ENCODE measurements at regions not wholly inside any gene's neighbourhood (a gene's known extent, or its start where the extent isn't known, plus 50 kb on each side); places are given as distances from the start of the nearest gene placed in this dataset.

GRCh38 chr12:33061844-33062243 is 165.3 kb upstream of the PKP2 start:
- TF ChIP-seq HDGF (IDR thresholded peaks at IDR 0.05; ENCODE audit: borderline replicate concordance) (no peak), TARDBP (IDR thresholded peaks at IDR 0.05) (no peak), SUZ12 (IDR thresholded peaks at IDR 0.05) (no peak), ARNT (IDR thresholded peaks at IDR 0.05) (no peak), CTBP1 (IDR thresholded peaks at IDR 0.05; ENCODE audit: borderline replicate concordance) (no peak), FOXM1 (IDR thresholded peaks at IDR 0.05; ENCODE audit: borderline replicate concordance) (no peak), ZNF384 (IDR thresholded peaks at IDR 0.05) (no peak), ELF4 (IDR thresholded peaks at IDR 0.05) (no peak), SP1 (IDR thresholded peaks at IDR 0.05) (no peak), FOXA1 (IDR thresholded peaks at IDR 0.05) (no peak), BHLHE40 (IDR thresholded peaks at IDR 0.05; ENCODE audit: borderline replicate concordance) (no peak), LEF1 (IDR thresholded peaks at IDR 0.05; ENCODE audit: borderline replicate concordance) (no peak)
- TF ChIP-seq, protein P1, sequence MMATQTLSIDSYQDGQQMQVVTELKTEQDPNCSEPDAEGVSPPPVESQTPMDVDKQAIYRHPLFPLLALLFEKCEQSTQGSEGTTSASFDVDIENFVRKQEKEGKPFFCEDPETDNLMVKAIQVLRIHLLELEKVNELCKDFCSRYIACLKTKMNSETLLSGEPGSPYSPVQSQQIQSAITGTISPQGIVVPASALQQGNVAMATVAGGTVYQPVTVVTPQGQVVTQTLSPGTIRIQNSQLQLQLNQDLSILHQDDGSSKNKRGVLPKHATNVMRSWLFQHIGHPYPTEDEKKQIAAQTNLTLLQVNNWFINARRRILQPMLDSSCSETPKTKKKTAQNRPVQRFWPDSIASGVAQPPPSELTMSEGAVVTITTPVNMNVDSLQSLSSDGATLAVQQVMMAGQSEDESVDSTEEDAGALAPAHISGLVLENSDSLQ (IDR thresholded peaks at IDR 0.05) = no peak
